SK-N-SH treated with all-trans-retinoic acid at 6 μM for 48 hours (cell line): ENCODE measurements at regions not wholly inside any gene's neighbourhood (a gene's known extent, or its start where the extent isn't known, plus 50 kb on each side); places are given as distances from the start of the nearest gene placed in this dataset.

Experiments
- ARNTL ChIP-seq: fragments of 450-650 bp; formaldehyde crosslinking; IDR thresholded peaks from 2 replicates; pipeline ENCODE4 v1.5.0; 2020; ENCODE audit warnings: low read depth, mild to moderate bottlenecking, moderate library complexity, borderline replicate concordance
- BACH2 ChIP-seq: fragments of 250-450 bp; sonication (Bioruptor Pico); IDR thresholded peaks from 2 replicates; pipeline ENCODE4 v1.9.0; 2021; ENCODE audit warnings: mild to moderate bottlenecking, borderline replicate concordance
- ESRRG ChIP-seq: fragments of 250-450 bp; sonication (Bioruptor Pico); IDR thresholded peaks from 2 replicates; pipeline ENCODE4 v1.6.1; 2021; ENCODE audit warnings: mild to moderate bottlenecking
- ISL1 ChIP-seq: fragments of 250-450 bp; sonication (Bioruptor Pico); IDR thresholded peaks from 2 replicates; pipeline ENCODE4 v2.1.2; 2022; ENCODE audit warnings: mild to moderate bottlenecking, moderate library complexity
- PATZ1 ChIP-seq: fragments of 250-450 bp; sonication (Bioruptor Pico); IDR thresholded peaks from 2 replicates; pipeline ENCODE4 v1.8.0; 2020; ENCODE audit warnings: mild to moderate bottlenecking, moderate library complexity, borderline replicate concordance
- PPARA ChIP-seq: fragments of 250-450 bp; sonication (Bioruptor Pico); IDR thresholded peaks from 2 replicates; pipeline ENCODE4 v1.5.0; 2020; ENCODE audit warnings: mild to moderate bottlenecking, borderline replicate concordance
- RARB ChIP-seq: fragments of 250-450 bp; sonication (Bioruptor Pico); IDR thresholded peaks from 2 replicates; pipeline ENCODE4 v1.8.0; 2021; ENCODE audit warnings: mild to moderate bottlenecking, moderate library complexity
- TCF4 ChIP-seq: fragments of 250-450 bp; sonication (Bioruptor Pico); IDR thresholded peaks from 2 replicates; pipeline ENCODE4 v1.8.0; 2021; ENCODE audit warnings: mild to moderate bottlenecking, moderate library complexity, borderline replicate concordance
- TSHZ2 ChIP-seq: fragments of 250-450 bp; sonication (Bioruptor Pico); IDR thresholded peaks from 2 replicates; pipeline ENCODE4 v1.5.0; 2020; ENCODE audit warnings: mild to moderate bottlenecking, moderate library complexity
- ZC3H10 ChIP-seq: fragments of 250-450 bp; sonication (Bioruptor Pico); IDR thresholded peaks from 2 replicates; pipeline ENCODE4 v1.5.1; 2021; ENCODE audit warnings: mild to moderate bottlenecking, moderate library complexity
- ZFP3 ChIP-seq: fragments of 250-450 bp; sonication (Bioruptor Pico); IDR thresholded peaks from 2 replicates; pipeline ENCODE4 v1.5.0; 2020; ENCODE audit warnings: mild to moderate bottlenecking, moderate library complexity
- ZFP30 ChIP-seq: fragments of 450-650 bp; formaldehyde crosslinking; IDR thresholded peaks from 2 replicates; pipeline ENCODE4 v1.5.0; 2022; ENCODE audit warnings: mild to moderate bottlenecking, moderate library complexity
- ZNF8 ChIP-seq: fragments of 450-650 bp; formaldehyde crosslinking; IDR thresholded peaks from 2 replicates; pipeline ENCODE4 v1.5.0; 2020; ENCODE audit warnings: mild to moderate bottlenecking, moderate library complexity

GRCh38 chr9:104342552-104342951 lies 161.5 kb upstream of the OR13F1 start:
- no peak for TF ChIP-seq ARNTL (CRISPR knock-in tag)
- no peak for TF ChIP-seq ESRRG (CRISPR knock-in tag)
- TF ChIP-seq ZFP30 (CRISPR knock-in tag), result no peak
- no peak for TF ChIP-seq BACH2 (CRISPR knock-in tag)
- TF ChIP-seq ISL1 (CRISPR knock-in tag), result no peak
- no peak for TF ChIP-seq ZNF8
- TF ChIP-seq TSHZ2 (CRISPR knock-in tag), result no peak
- TF ChIP-seq ZFP3, result no peak
- TF ChIP-seq PPARA, result no peak
- no peak for TF ChIP-seq PATZ1
- TF ChIP-seq TCF4 (CRISPR knock-in tag), result no peak
- no peak for TF ChIP-seq RARB (CRISPR knock-in tag)
- no peak for TF ChIP-seq ZC3H10 (CRISPR knock-in tag)
